ENCODE measurements at regions not wholly inside any gene's neighbourhood (a gene's known extent, or its start where the extent isn't known, plus 50 kb on each side); places are given as distances from the start of the nearest gene placed in this dataset.

- H3K36me3 Mint-ChIP-seq (ENCODE audit: low read depth, unreplicated experiment): no peaks in the 10 kb centered on the region
- TF ChIP-seq, protein P1, sequence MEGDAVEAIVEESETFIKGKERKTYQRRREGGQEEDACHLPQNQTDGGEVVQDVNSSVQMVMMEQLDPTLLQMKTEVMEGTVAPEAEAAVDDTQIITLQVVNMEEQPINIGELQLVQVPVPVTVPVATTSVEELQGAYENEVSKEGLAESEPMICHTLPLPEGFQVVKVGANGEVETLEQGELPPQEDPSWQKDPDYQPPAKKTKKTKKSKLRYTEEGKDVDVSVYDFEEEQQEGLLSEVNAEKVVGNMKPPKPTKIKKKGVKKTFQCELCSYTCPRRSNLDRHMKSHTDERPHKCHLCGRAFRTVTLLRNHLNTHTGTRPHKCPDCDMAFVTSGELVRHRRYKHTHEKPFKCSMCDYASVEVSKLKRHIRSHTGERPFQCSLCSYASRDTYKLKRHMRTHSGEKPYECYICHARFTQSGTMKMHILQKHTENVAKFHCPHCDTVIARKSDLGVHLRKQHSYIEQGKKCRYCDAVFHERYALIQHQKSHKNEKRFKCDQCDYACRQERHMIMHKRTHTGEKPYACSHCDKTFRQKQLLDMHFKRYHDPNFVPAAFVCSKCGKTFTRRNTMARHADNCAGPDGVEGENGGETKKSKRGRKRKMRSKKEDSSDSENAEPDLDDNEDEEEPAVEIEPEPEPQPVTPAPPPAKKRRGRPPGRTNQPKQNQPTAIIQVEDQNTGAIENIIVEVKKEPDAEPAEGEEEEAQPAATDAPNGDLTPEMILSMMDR (IDR thresholded peaks at IDR 0.05; ENCODE audit: unreplicated experiment): no peak
- DNase-seq (ENCODE audit: low spot score): no peak
- no peaks in the 10 kb centered on the region for H3K27me3 Mint-ChIP-seq (ENCODE audit: unreplicated experiment)
- no peaks in the 10 kb centered on the region for H3K9me3 Mint-ChIP-seq (ENCODE audit: unreplicated experiment)
- no peaks in the 10 kb centered on the region for H3K4me1 Mint-ChIP-seq (ENCODE audit: unreplicated experiment)
- no peak overlapping the region for H3K4me3 Mint-ChIP-seq (ENCODE audit: unreplicated experiment)
- no peak overlapping the region for H3K27ac Mint-ChIP-seq (ENCODE audit: unreplicated experiment)
Observed at GRCh38 chr4:26257850-26258249, 63.0 kb upstream of the RBPJ start.

DNA sequence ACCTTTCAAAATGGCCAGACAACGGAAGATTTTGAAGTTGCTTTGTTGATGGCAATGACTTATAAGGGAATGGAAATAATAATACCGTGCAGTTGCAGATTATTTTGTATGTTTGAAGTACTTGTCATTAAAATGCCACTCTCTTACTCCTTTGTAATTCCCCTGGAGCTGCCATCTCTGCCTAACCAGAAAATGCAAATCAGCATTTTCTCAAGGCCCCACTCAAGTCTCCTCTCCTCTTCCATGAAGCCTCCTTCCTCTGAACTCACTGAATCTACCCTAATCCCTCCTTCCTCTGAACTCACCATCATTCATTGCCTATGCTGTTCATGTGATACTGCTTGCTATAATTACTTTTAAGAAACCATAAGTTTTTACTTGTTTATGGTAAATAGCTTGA, 60.2 kb upstream of the RBPJ start:
- DNase-seq (ENCODE audit: low spot score): no peak
- no peaks in the 10 kb centered on the region for H3K36me3 Mint-ChIP-seq (ENCODE audit: low read depth, unreplicated experiment)
- no peaks in the 10 kb centered on the region for H3K27me3 Mint-ChIP-seq (ENCODE audit: unreplicated experiment)
- H3K4me1 Mint-ChIP-seq (ENCODE audit: unreplicated experiment): no peaks in the 10 kb centered on the region
- H3K27ac Mint-ChIP-seq (ENCODE audit: unreplicated experiment): no peak overlapping the region
- TF ChIP-seq, protein P1 (IDR thresholded peaks at IDR 0.05; ENCODE audit: unreplicated experiment): no peak
- no peak overlapping the region for H3K4me3 Mint-ChIP-seq (ENCODE audit: unreplicated experiment)
- H3K9me3 Mint-ChIP-seq (ENCODE audit: unreplicated experiment): no peaks in the 10 kb centered on the region

- Mint-ChIP-seq H3K36me3 (ENCODE audit: low read depth, unreplicated experiment) (no peaks in the 10 kb centered on the region), H3K27me3 (ENCODE audit: unreplicated experiment) (no peaks in the 10 kb centered on the region), H3K4me3 (ENCODE audit: unreplicated experiment) (no peak overlapping the region), H3K27ac (ENCODE audit: unreplicated experiment) (no peak overlapping the region), H3K4me1 (ENCODE audit: unreplicated experiment) (no peaks in the 10 kb centered on the region), H3K9me3 (ENCODE audit: unreplicated experiment) (no peaks in the 10 kb centered on the region)
- TF ChIP-seq, protein P1 (IDR thresholded peaks at IDR 0.05; ENCODE audit: unreplicated experiment): no peak
- DNase-seq (ENCODE audit: low spot score): no peak
Observed at GRCh38 chr4:26261405-26261804, 59.4 kb upstream of the RBPJ start.

DNA sequence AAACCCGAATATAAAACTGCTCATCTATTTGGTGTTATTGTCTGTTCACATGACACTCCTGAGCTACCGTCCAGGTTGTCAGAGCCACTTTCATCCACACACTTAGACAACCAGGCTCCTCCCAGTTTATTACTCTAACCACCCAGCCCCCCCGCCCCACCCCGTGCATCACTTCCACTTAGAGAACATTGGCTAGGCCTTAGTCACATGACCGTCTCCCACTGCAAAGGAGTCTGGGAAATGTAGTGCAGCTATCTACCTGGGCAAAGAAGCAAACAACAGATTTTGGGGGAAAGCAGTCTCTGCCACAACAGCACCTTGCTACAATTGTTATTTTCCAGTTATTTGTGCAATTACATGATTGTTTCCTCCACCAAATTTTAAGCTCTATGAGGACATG, 57.6 kb upstream of the RBPJ start:
- no peak overlapping the region for H3K27ac Mint-ChIP-seq (ENCODE audit: unreplicated experiment)
- DNase-seq (ENCODE audit: low spot score): no peak
- no peaks in the 10 kb centered on the region for H3K9me3 Mint-ChIP-seq (ENCODE audit: unreplicated experiment)
- no peaks in the 10 kb centered on the region for H3K27me3 Mint-ChIP-seq (ENCODE audit: unreplicated experiment)
- H3K4me1 Mint-ChIP-seq (ENCODE audit: unreplicated experiment): no peaks in the 10 kb centered on the region
- TF ChIP-seq, protein P1 (IDR thresholded peaks at IDR 0.05; ENCODE audit: unreplicated experiment): no peak
- H3K36me3 Mint-ChIP-seq (ENCODE audit: low read depth, unreplicated experiment): no peaks in the 10 kb centered on the region
- no peak overlapping the region for H3K4me3 Mint-ChIP-seq (ENCODE audit: unreplicated experiment)

- TF ChIP-seq, protein P1 (IDR thresholded peaks at IDR 0.05; ENCODE audit: unreplicated experiment): no peak
- no peak overlapping the region for H3K27ac Mint-ChIP-seq (ENCODE audit: unreplicated experiment)
- no peak for DNase-seq (ENCODE audit: low spot score)
- peaks cover 2% of the 10 kb centered on the region for H3K27me3 Mint-ChIP-seq (ENCODE audit: unreplicated experiment)
- no peaks in the 10 kb centered on the region for H3K9me3 Mint-ChIP-seq (ENCODE audit: unreplicated experiment)
- no peaks in the 10 kb centered on the region for H3K4me1 Mint-ChIP-seq (ENCODE audit: unreplicated experiment)
- H3K36me3 Mint-ChIP-seq (ENCODE audit: low read depth, unreplicated experiment): no peaks in the 10 kb centered on the region
- no peak overlapping the region for H3K4me3 Mint-ChIP-seq (ENCODE audit: unreplicated experiment)
Observed at GRCh38 chr4:26264109-26264508, 56.7 kb upstream of the RBPJ start.

Data from endothelial cell (in vitro differentiated cells).